CMK (cell line): ENCODE measurements at regions not wholly inside any gene's neighbourhood (a gene's known extent, or its start where the extent isn't known, plus 50 kb on each side); places are given as distances from the start of the nearest gene placed in this dataset.
A peak's percentile ranks its signal among the peaks of the same experiment; 100 is the strongest.

Experiments used
- DNase-seq: peaks from one replicate; pipeline ENCODE4 v3.0.0-alpha.2; 2010; ENCODE audit warnings: low read depth

DNA sequence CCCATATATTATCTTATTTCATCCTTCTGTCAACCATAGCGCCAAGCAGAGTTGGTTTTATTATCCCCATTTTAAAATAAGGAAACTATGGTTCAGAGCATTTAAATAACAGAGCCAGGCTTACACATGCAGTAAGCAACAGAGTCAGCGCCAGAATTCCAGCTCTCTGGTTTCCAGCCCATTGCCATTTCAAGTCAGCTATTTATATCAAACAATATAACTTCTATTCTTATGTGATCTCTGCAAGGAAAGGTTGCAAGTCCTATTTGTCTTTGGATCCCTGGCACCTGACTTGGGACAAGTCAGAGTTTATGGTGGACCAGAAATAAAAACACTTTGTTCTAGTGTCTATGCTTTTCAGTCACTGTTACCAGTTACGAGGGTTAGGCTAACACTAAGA is 174.1 kb upstream of the EEA1 start:
- no peak for DNase-seq

GRCh38 chr12:93104535-93104934 is 175.4 kb upstream of the EEA1 start:
- no peak for DNase-seq

- DNase-seq, result no peak
Observed at GRCh38 chr12:93106910-93107309, 177.8 kb upstream of the EEA1 start.

DNA sequence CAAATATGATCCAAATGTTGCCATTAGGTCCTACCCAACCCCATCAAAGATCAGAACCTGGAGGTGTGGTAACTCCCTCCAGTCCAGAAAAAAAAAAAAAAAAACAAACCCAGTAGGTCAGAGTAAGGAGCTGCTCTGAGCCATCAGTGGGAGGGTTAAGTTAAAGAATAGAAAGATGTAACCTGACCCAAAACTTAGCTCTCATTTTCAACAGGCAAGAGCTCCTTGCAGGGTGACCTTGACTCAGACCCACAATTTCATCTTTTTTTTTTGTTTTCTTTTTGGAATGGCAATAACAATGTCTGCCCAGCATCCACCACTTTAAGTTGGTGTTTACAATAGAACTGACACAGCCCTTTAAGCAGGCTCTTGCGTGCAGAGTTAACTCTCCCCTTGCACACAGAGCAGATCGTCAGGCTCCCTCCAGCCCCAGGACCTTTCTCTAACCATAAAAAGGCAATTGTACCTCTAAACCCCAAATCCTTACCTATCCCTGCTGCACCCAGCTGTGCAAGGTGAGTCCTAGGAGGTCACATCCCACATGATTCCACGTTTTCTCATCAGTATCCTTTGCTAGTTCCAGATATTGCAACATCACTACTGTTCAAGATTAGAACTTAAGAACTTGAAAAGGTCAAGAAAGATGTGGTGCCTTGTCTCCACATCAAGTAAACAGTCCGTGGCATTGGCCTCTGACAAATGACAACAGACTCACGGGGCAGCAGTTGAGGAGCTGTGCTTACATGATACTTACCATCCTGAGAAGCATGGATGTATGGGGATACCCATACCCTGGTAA is 178.6 kb upstream of the EEA1 start:
- DNase-seq, result no peak

- peak; percentile 3 for DNase-seq
Observed at GRCh38 chr12:93108985-93109384, 179.9 kb upstream of the EEA1 start.

- no peak for DNase-seq
Observed at GRCh38 chr12:93109551-93110203, 180.6 kb upstream of the EEA1 start.

DNA sequence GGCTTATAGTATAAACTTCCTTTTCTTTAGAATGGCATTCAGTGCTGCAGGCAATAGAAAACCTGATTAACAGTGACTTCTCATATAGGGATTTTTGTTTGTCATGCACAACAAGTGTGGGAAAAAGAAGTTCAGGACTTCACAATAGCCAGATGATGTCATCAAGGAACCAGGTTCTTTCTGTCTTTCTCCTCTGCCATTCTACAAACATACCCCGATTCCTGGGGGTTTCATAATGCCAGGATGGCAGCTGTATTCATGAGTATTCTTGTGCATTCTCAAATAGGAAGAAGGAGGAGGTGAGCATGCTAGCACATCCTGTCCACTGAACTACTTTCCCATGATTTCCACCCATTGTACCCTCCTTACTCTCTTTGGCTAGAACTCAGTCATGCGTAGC is 182.7 kb upstream of the EEA1 start:
- no peak for DNase-seq

GRCh38 chr12:93113317-93114006 is 184.4 kb upstream of the EEA1 start:
- DNase-seq, result no peak

DNA sequence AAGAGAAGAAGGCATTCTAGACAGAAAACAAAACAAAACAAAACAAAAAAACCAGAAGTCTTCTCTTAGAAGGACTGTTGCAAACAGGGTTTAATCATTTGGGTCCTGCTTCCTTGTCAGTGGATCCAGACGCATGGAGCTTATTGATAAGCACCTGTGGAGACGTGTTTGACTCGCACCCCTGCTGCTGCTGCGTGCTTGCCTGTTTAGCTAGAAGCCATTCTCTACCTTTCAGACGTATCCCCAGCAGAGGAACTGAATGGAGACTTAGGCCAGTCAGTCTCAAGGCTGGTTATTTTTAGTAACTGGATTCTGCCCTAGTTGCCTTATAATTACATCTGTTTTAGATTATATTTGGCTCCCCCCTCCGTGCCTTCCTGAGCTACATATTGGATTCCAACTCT is 186.1 kb upstream of the EEA1 start:
- no peak for DNase-seq

DNA sequence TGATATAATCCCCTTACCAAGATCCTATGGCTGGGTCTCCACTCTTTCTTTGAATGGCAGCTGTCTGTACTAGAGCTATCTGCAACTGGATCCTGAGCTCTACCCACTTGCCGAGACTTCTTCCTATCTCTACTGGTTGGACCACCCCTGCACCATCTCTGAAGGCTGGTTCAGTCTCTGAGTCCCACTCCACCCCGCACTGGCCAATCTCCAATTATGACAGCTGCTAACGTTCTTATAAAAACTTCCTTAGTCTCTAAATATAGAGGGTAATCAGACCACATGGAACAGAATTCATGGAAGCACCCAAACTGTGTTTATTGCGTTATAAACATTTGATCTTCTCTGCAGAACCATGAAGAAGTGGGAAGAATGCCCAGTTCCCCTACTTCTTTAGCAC is 186.6 kb upstream of the EEA1 start:
- no peak for DNase-seq

GRCh38 chr12:93116632-93117031 is 187.5 kb upstream of the EEA1 start:
- DNase-seq, result no peak

DNA sequence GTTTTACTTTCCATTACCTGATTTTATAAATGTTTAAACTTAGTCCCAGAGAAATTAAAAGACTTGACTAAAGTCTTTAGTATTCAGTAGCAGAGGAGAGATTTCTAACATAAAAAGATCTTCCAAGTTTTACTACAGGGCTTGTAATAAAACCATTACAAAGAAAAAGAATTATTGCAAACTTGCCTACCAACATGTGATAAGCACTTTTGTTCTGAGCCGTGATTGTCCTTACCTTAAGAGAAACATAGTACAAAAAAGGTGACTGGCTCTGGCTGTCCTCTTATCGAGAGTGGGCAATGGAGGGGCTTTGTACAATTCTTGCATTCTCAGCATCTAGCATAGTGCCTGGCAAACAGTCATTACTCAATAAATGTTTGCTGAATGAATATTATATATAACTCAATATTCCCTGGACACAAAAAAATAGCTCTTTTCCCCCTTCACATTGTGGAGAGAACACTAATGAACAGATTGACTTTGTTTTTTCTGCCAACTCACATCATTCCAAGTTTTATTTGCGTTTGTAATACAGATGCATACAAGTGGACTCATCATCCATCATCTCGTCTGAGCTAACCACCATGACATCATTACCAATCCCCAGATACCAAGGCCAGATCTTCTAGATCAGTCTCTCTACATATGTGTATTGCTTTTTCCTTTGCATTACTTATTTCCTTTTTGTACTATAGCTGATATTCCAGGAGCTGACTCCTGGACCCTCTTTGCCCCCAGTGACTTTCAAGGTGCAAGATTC is 192.8 kb upstream of the EEA1 start:
- no peak for DNase-seq

DNA sequence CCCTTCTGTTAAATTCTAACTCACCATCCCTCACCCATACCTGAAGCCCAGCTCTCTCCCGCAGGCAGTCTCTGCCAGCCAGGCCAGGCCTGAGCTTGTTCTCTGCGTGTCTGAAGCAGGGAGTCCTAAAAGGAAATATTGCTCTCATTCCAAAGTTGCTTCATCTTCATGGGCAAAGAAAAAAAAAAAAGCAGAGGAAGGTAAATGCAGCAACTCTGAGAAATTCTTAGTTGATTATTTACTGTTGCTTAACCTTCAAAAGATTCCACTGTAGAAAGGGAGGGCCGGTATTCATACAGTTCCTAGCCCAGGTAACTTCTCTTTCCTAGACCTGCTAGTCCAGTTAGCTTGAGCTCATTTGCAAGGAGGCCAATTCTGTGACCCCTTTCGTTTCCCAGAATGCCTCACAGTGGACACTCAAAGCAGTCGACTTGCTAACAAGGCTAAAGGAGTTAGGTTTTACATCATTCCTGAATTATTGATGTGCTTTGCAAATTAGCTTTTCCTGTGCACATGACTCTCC is 193.5 kb upstream of the EEA1 start:
- DNase-seq, result no peak

DNA sequence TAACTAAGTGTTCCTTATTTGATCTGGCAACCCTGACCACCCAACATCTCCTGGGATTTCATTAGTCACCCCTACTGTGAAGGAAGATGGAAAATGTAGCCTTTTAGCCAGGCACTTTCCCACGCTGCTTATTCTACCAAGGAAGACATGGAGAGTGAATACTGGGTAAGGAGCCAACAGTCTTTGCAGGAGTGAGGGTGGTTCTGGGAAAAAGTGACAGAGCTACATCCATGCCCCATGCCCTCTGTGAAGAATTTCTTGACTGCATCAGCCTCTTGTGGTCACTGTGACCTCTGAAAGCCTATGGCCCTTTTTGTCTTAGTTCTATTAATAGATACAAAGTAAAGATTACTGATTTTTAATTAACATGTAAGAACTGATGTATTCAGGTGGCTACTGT is 196.0 kb upstream of the EEA1 start:
- DNase-seq, result no peak

DNA sequence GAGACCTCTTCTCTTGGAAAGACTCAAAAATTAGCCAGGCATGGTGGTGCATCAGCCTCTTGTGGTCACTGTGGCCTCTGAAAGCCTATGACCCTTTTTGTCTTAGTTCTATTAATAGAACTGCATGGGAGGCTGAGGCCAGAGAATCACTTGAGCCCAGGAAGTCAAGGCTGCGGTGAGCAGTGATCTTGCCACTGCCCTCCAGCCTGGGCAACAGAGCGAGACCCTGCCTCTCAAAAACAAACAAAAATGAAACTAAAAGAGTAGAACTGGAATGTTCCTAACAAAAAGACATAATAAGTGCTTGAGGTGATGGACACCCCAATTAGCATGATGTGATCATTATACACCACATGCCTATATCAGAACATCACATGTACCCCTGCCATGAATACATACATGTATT is 197.0 kb upstream of the EEA1 start:
- no peak for DNase-seq

DNA sequence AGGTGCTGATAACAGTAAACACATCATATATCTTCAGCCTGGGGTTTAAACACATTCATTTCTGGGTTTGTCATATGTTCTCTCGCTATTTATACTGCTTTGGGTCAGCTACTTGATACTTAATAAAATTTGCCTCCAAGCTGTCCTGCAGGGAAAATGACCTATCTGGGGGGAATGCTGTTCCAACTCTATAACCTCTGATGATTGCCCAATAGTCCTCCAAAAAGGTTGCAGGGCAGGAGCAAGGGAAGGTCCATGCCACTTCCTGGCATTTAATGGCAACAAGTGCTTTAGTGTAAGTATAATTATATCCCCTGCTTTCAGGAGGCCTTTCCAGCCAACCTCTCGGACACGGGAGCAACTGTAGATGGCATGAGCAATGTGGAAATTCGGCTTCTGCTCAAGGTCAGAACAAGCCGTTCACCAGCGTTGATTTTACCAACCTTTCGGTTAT is 198.0 kb upstream of the EEA1 start:
- no peak for DNase-seq

GRCh38 chr12:93127582-93128331 is 198.7 kb upstream of the EEA1 start:
- no peak for DNase-seq

GRCh38 chr12:93128332-93128707 is 199.2 kb upstream of the EEA1 start:
- no peak for DNase-seq

GRCh38 chr12:93130366-93131054 is 201.4 kb upstream of the EEA1 start:
- DNase-seq, result no peak

- no peak for DNase-seq
Observed at GRCh38 chr12:93133361-93133760, 204.3 kb upstream of the EEA1 start.
